Stimulated activated CD4-positive, alpha-beta T cell treated with anti-CD3 and anti-CD28 coated beads, Interleukin-1b, Interleukin-23, amount 100 ng/mL, for 4 hours (primary cell): ENCODE measurements at regions not wholly inside any gene's neighbourhood (a gene's known extent, or its start where the extent isn't known, plus 50 kb on each side); places are given as distances from the start of the nearest gene placed in this dataset.

ENCODE experiments used
- DNase-seq, 2 donors: peaks; one replicate each; pipeline ENCODE4 v3.0.0-alpha.2; 2020; ENCODE audit warnings: low read depth in 2 of 2

DNA sequence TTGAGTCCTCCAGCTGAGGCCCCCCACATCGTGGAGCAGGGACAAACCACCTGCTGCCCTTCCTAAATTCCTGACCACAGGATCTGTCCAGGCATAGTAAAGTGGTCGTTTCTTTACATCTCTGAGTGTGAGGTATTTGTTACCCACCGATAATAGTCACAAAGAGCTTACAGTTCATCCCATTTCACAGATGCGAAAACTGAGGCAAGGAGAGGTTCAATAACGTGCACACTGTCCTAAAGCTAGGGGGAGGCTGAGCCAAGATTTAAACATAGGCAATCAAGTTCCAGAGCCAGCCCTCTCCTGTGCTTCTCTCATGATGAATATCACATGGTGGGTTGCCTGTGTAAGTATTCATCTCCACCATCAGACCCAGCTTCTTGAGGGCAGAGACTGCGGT is 135.4 kb downstream of the CCT6B start:
- no peak for DNase-seq

DNA sequence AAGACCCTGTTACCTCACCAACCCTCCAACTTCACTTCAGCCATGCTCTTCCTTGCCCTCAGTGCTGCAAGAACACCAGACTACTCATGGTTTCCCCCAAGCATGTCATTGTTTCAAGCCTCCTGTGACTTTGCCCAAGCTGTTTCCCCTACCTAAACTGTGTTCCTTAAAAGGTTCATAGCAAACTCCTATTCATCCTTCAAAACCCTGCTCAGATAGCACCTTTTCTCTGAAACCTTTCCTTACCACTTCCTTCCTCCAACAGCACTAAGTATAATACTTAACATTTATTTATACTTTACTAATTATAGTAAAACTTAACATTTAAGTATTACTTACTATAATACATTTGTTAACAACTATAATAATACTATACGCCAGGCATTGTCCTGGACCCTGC is 136.2 kb downstream of the CCT6B start:
- DNase-seq = no peak

DNA sequence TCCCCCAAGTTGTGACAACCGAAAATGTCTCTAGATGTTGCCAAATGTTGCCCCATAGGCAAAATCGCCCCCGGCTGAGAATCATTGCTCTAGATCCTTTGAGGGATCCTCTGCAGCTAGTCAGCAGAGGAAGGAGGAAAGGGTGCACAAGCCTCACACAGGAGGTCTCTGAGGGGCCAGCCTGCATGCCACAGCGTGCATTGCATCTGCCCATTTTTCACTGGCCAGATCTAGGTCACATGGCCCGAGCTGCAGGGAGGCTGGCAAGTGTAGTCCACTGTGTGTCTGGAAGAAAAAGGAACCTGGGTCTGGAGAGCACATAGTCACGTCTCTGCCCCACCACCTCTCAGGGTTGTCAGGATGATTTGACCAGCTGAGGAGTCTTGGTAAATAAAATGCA is 138.2 kb downstream of the CCT6B start:
- DNase-seq = no peak

DNA sequence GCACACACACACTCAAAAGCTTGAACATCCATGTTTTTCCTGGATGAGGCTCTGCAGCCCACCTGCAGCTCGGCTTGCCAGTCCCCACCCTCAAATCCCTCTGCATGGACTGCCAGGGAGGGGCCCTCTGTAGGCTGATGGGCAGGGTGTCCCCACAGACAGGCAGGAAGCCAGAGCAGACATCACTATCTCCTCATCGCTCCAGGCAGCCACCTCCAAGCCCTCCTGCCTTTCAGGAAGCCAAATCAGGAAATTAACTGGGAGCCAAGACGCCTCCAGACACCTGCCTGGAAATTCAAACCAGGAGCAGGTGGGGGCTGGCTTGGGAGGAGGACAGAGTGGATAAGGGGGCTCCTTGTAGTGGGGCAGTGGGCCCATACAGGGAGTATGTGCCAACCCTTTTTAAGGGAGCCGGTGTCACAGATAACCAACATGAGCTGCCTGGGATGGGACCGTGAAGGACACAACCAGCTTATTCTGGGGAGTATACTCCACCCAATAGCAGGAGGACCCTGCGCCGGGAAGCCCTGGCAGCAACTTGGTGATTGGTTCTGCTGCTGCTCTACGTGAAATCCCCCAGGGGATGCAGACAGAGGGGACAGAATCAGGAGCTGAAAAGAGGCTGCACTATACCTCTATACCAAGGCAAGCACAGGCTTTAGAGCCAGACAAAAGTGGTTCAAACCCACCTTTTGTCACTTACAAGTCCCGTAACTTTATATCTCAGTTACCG is 139.1 kb downstream of the CCT6B start:
- DNase-seq = no peak

DNA sequence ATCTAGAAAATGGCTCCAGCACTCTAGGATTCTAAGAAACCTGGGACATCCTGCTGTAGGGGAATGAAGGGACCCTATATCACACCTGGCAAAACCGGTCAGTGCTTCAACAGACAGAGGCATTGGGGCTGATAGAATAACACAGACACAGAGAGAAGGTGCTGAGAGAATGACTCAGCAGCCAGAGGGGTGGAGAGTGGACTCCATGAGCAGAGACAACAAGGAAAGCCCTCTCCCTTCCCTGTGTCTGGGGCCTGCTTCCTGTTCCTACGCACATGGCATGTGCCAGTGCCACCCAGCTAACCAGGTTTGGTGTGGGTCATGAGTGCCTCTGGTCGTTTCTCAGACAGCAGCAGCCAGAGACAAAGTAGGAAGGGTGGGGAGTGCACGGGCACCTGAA is 140.3 kb downstream of the CCT6B start:
- DNase-seq = no peak

DNA sequence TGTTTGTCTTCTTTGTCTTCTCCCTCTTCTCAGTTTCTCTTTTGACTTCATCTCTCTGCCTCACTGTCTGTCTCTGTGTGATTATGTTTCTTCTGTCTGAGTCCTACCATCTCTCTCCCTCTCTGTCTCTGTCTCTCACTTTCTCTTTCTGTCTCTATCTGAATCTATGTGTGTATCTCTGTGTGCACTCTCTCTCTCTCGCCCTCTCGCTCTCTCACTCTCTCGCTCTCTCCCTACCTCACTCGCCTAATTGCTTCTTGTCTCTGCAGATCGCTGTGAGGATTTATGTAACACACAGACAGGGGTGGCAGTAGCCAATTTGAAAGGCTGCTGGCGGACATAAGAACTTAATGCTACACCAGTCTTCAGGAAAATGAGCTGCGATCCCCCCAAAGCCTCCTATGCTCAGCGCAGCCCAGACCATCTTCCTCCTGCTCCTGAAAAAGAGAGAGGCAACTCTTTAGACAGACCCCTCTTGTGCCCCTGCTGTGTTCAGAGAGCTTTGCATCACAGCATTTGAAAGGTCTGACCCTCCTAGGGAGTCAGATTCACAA is 140.9 kb downstream of the CCT6B start:
- no peak for DNase-seq

DNA sequence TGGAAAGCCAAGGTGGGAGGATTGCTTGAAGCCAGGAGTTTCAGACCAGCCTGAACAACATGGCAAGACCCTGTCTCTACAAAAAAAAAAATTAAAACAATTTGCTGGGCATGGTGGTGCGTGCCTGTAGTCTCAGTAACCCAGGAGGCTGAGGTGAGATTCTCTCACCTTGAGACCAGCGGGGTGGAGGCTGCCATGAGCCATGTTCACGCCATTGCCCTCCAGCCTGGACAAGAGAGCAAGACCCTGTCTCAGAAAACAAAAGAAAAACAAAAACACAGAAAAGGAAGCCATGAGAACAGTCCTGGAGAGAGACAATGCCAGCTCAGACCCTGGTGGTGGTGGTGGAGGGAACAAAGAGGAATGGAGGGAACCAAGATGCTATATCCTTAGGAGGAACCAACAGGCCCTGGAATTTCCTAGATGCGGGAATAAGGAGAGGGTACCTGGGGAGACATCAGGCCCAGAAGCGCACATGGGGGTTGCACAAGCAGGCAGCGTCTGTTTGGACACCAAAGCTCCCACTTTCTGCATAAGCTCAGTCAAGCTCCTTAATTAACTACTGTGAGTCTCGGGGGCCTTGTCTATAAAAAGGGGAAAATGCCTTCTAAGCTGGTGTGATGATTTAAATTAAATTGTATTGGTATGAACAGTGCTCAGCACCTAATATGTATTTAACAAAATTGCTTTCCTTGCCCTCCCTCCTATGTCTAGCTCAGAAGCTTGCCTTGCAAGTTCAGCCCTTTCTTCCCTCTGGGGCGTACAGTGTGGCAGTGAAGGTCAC is 143.8 kb downstream of the CCT6B start:
- no peak for DNase-seq

DNA sequence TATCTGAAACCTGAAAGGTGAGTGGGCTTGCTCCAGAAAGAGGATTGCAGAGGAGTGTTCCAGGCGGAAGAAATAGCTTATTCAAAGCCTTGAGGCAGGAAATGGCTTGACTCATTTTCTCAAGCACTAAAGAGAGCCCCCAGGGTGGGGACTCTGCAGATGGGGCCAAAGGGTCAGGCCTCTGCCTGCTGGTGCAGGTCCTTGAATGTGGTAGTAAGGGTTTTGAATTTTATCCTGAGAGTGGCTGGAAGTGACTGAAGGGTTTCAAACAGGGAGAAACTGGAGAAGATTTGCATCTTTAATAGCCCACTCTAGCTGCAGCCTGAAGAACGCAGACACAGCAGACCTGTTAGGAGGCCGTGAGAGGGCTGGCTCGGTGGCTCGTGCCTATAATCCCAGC is 144.4 kb downstream of the CCT6B start:
- no peak for DNase-seq

DNA sequence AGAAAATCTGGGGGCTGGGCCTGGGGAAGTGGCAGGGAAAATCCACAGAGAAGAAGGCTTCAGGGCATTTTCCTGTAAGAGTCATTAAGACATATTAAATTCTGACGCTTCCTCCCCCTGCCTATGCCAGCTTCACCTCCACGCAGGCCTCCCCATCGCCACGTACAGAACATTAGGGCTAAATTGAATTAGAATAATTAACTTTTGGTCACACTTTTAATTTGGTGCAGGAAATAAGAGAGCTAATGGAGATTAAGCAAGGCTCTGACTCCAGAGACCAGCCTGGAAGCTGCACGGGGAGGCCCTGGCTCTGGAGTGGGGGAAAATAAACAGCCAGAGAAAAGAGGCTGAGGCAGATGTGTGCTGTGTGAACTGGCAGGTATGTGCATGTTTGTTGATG is 148.0 kb downstream of the CCT6B start:
- DNase-seq = no peak

DNA sequence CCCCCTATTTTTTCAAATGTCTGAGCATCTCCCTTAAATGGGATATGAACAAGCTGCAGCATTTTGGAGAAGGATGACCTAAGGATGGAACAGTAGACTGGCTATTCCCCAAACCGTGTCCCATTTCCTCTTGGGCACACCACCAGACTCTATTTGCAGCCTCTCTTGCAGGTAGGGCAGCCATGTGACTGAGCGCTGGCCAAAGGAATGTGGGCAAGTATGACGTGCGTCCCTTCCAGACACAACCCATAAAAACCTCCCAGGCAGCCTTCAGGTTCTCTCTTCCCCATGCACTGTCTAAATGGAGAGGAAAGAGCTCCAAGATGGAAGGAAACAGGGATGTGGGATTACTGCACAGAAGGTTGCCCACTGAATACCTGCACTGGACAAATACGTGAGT is 149.7 kb downstream of the CCT6B start:
- no peak for DNase-seq

DNA sequence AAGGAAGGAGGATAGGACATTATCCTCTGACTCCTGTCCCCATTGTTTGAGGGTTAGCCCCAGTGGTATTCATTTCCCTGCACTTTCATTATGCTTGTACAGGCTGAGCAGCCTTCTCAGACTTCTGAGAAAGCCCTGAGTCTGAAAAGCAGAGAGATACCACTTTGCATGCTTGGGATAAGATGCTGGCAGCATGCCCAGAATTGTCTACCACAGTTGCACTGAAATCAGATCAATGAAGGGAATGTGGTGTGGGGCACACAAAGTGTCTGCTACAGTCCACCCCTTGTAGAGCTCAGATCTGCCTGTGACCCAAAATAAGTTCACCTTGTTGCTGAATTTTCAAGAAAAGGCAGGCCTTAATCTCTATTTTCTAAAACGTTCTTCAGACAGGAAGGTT is 160.6 kb downstream of the CCT6B start:
- no peak for DNase-seq

DNA sequence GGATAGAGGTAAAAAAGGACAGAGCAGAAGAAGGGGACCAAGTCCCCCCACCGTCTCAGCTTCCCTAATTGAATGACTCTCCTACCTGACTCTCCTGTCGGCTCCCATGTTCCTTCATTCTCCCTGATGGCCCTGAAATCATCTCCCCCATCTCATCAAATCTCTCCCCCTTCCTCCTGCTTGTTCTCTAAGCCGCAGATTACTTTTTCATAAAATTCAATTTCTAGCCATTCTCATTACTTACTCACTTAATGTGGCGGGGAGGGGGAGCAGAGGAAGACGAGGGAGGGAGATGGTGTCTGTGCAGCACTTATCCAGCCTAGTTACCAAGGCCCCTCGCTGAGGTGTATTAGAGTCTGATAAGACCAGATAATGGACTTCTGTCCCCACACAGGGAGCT is 161.5 kb downstream of the CCT6B start:
- DNase-seq = no peak

DNA sequence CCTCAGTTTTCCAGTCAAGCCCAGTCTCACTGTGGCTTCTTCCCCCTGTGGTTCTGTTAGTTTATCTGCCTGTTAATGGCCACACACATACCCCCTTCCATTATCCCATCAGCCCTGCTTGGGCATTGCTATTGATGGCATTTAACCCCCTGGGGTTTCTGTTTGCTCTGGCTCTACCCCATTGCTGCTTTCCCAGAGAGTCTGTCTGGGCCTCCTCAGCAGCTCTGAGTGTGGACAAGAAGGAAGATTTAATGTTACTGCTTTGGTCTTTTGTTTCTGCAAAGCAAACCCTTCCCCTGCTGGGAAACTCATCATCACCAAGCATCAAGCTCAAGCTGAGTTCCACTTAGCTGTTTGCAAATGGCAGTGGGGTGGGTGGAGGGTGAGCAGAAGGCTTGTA is 162.7 kb downstream of the CCT6B start:
- no peak for DNase-seq

DNA sequence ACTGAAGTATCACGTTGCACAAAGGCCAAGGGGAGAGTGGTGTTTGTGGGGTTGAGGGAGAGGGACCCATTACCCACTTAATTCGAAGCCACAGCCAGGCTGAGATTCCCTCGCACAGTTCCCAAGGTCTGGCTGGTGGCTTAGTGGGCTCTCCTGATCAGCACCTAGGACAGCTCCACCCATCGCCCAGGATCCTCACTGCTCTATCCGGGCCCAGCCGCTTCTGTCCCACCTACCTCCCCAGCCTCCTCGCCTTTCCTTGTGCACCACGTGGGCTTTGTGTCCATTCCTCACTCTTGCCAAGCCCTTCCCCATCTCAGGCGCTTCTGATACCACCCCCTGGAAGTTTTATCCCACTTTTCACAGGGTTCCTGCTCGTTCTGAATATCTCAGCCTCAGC is 163.5 kb downstream of the CCT6B start:
- peak; percentile 1 to 7 for DNase-seq

DNA sequence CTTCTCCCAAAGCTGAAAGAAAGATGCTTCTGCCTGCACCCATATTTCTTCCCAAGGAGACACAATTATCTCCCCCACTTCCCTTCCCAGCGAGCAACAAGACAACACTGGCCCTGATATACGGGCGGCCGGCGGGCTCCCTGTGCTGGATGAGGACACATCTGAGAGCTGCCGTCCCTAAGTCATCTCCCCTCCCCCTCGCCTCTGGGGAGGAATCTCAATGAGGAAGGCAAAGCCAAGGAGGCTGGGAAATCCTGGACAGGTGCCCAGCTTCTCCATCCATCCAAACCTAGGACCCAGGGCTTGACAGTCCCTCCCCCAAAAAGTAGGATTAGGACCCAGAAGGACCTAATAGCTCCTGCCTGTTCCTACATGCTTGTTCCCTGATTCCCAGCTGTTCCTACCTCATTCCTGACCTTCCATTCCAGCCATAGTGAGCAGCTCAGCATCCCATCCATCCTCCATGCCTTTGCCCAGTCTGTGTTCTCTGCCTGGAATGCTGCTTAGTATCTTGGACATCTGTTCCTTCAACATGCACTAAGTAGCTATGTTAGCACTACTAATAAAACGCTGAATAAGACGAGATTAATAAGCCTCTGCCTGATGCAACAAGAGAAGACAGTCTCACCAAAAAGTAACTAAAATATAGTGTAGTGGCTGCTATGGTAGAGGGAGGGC is 167.9 kb downstream of the CCT6B start:
- no peak for DNase-seq

DNA sequence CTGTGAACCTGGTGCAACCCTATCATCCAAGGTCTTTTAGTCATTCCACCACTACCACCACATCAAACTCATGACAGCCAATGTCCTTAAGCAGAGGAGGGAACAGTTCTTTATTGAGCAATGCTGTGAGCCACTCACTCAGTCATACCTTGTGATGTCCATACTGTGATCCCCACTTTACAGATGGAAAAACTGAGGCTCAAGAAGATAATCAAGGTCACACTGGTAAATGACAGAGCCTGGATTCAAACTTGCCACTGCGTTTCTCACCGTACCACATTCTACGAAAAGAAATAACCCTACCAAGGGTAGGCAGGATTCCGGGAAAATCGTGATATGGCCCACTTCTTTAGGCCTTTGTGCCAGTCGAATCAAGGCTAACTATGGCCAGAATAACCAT is 172.6 kb downstream of the CCT6B start:
- DNase-seq = no peak

DNA sequence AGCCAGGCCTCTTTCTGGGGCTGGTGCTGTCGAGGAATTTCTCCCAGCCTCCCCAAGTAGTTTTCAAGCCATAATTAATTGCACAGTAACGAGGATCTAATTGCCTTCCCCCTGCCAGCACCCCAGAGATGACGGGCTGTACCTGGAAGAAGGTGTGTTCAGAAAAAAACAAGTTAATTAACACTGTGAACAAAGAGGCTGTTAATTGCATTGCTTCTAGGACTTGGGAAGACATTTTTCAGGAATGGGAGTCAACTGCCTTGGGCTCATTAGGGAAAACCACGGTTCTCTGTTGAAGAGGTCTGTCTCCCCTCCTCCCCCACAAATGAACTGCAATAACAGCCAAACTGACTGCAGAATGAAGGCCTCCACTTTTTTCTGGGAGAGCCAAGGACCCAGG is 176.7 kb downstream of the CCT6B start:
- no peak for DNase-seq

DNA sequence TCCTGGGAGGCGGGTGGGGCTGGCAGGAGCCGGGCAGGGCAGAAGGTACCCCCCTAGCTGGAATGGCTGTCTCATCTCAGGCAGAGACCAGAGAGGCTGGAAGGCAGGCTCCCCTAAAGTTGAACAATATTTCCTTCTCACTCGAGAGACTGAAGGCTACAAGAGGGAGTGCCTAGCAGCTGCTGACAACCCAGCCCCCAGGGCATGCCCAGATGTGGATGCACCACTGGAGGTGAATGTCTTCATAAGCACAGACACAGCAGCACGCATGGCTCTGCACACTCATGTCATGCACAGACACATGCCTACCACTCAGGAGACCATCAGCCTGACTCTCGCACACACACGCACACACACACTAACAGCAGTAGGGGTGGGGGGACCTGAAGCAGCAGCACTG is 179.0 kb downstream of the CCT6B start:
- no peak for DNase-seq

DNA sequence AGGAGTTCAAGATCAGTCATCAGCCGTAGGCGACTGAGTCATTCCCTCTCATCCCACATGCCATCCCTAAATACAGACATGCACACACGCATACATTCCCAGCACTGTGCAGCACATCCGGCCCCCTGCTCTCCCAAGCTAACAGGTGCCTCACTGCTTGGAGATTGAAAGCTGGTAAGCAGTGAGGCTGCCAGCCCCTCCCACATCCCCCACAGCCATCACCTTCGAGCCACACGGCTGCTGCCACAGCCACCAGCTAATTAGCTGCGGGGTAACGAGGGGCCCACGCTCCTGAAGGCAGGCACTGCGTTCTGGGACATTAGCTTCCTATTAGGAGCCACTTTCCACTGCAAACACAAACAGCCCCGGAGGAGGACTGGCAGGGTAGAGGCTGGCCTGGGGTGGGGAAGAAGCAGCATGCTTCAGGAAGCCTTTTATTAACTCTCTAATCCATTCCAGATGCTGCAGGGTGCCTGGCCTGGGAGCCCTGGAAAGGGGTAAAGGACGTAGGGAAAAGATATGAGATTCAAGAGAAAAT is 179.6 kb downstream of the CCT6B start:
- no peak for DNase-seq

DNA sequence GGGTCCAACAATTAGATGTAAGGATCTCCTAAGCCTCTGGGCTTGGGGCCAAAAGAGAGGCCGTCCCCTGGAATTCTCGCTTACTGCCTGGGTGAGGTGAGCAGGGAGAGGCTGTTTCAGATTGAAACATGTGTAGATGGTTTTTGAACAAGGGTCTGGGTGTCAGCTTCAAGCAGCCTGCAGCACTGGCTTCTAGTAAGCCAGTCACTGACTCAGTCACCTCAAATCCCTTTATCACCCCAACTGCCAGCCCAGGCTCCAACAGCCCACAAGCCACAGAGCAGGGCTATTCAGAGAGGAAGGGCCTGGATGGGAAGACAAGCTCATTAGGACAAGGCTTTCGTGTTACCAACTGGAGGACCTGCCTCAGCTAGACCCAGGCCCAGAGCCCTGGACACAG is 180.2 kb downstream of the CCT6B start:
- no peak for DNase-seq

DNA sequence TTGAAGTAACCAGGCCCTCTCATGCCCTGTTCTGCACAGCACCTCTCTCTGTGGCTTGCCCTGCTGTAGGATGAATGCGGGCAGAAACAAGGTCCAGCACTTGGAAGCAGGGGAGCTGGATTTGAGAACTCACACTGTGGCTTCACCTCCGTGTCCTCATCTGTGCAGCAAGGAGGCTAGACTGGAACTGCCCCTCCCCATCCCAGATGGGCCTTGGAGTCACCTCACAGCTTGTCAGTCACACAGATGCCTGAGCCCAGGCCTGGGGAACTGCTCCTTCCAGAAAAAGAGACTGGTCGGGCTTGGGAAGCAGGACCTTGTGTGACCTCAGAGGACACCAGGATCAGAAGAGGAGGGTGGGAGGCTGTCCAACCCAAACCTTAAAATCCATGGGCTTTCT is 180.8 kb downstream of the CCT6B start:
- no peak for DNase-seq
